T-helper 1 cell treated with Interleukin-12 subunit alpha and Interleukin-12 subunit beta and Interleukin-4 antibody, amounts not matched to agents 30 ng/mL and 1 ng/mL, for 36 hours (primary cell): ENCODE measurements at regions not wholly inside any gene's neighbourhood (a gene's known extent, or its start where the extent isn't known, plus 50 kb on each side); places are given as distances from the start of the nearest gene placed in this dataset.
"Not testable (repeated sequence)": the region's sequence is repeated elsewhere in the genome, so short reads cannot be mapped to it uniquely, and the experiment has no call there.

Experiments
- intact Hi-C: fragments of 100-400 bp; cut with micrococcal nuclease; formaldehyde crosslinking; loops from one replicate; pipeline ENCODE4 v1.15.1; 2024

DNA sequence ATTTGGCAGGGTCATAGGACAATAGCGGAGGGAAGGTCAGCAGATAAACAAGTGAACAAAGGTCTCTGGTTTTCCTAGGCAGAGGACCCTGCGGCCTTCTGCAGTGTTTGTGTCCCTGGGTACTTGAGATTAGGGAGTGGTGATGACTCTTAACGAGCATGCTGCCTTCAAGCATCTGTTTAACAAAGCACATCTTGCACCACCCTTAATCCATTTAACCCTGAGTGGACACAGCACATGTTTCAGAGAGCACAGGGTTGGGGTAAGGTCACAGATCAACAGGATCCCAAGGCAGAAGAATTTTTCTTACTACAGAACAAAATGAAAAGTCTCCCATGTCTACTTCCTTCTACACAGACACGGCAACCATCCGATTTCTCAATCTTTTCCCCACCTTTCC is 74.7 kb downstream of the LAT start:
- intact Hi-C loops, result not testable (repeated sequence)
